ENCODE measurements at regions not wholly inside any gene's neighbourhood (a gene's known extent, or its start where the extent isn't known, plus 50 kb on each side); places are given as distances from the start of the nearest gene placed in this dataset.

DNA sequence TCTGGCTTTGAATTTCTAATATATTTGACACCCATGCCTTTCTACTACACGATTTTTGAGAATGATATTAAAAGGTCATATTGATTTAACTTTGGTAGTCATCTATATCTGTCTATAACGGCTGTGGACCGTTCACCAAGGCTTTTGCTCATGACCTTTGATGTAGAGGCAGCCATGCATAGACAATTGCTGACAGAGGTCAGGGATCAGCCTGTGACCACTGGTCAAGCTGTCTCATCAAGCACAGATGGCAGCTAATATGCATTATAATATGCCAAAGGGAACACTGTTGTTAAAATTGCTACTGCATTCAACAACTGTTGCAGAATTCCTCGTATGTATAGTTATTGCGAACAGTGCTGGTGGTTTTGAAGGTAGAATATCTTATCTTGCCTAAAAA, 323.9 kb upstream of the DSEL start:
- Histone ChIP-seq H3K4me3 (no peak overlapping the region), H3K4me1 (no peaks in the 10 kb centered on the region), H3K27ac (replicated peaks) (no peak overlapping the region), H3K27me3 (ENCODE audit: low read depth) (no peaks in the 10 kb centered on the region), H3K9me3 (replicated peaks) (peaks cover 3% of the 10 kb centered on the region), H3K36me3 (no peaks in the 10 kb centered on the region)
- TF ChIP-seq CTCF (IDR thresholded peaks at IDR 0.05; ENCODE audit: borderline replicate concordance), result no peak
- intact Hi-C loops (cut with micrococcal nuclease), result no loop called here
- no peak for DNase-seq

DNA sequence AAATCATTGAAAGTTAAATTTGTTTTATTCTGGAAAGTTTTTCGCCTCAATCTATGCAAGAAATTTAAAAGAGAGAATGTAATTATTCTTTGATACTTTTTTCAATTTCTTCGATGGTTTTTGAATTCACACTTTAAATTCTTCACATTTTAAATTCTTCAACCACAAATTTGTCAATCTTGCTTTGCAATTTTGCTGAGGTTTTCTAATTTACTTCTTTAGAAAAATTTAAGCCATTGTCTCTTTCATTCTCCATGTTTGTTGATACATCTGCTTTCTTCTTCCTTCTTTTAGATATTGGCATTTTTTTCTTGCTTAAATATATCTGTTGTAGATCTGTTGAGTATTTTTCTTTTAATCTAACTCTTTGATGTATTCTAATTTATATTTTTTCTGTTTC, 301.9 kb upstream of the DSEL start:
- no peaks in the 10 kb centered on the region for H3K27me3 ChIP-seq (ENCODE audit: low read depth)
- no peaks in the 10 kb centered on the region for H3K4me1 ChIP-seq
- intact Hi-C loops (cut with micrococcal nuclease), result no loop called here
- H3K4me3 ChIP-seq, result no peak overlapping the region
- TF ChIP-seq CTCF (IDR thresholded peaks at IDR 0.05; ENCODE audit: borderline replicate concordance), result no peak
- no peak for DNase-seq
- no peaks in the 10 kb centered on the region for H3K36me3 ChIP-seq
- H3K27ac ChIP-seq (replicated peaks), result no peak overlapping the region
- no peaks in the 10 kb centered on the region for H3K9me3 ChIP-seq (replicated peaks)

GRCh38 chr18:67815280-67815679, 298.8 kb upstream of the DSEL start:
- no peak overlapping the region for H3K27ac ChIP-seq (replicated peaks)
- no peak overlapping the region for H3K4me3 ChIP-seq
- H3K27me3 ChIP-seq (ENCODE audit: low read depth), result no peaks in the 10 kb centered on the region
- intact Hi-C loops (cut with micrococcal nuclease), result no loop called here
- no peak for TF ChIP-seq CTCF (IDR thresholded peaks at IDR 0.05; ENCODE audit: borderline replicate concordance)
- DNase-seq, result no peak
- H3K4me1 ChIP-seq, result no peaks in the 10 kb centered on the region
- no peaks in the 10 kb centered on the region for H3K9me3 ChIP-seq (replicated peaks)
- H3K36me3 ChIP-seq, result no peaks in the 10 kb centered on the region

GRCh38 chr18:67813380-67814028, 297.0 kb upstream of the DSEL start:
- intact Hi-C loops (cut with micrococcal nuclease), result no loop called here
- Histone ChIP-seq H3K9me3 (replicated peaks) (peaks cover 4% of the 10 kb centered on the region), H3K27me3 (ENCODE audit: low read depth) (no peaks in the 10 kb centered on the region), H3K4me1 (no peaks in the 10 kb centered on the region), H3K36me3 (no peaks in the 10 kb centered on the region), H3K4me3 (no peak overlapping the region), H3K27ac (replicated peaks) (no peak overlapping the region)
- no peak for TF ChIP-seq CTCF (IDR thresholded peaks at IDR 0.05; ENCODE audit: borderline replicate concordance)
- no peak for DNase-seq

DNA sequence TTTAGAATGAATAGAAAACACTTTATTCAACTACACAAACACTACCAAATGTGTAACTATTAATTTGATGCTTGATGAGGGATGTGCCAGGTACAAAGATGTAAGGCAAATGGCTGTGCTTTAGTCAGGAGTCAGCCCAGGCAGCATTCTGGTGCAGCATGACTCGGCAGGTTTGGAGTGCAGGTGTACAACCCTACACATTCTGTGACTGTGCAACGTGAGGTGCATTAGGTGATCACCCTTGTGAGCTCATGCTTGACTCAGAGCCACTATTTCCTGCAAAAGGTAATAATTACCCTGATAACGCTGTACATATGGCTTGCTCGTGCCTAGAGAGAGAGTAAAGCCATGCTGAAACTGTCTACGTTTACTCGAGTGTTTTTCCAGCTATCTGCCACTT, 288.7 kb upstream of the DSEL start:
- intact Hi-C loops (cut with micrococcal nuclease), result no loop called here
- DNase-seq, result no peak
- H3K27me3 ChIP-seq (ENCODE audit: low read depth), result no peaks in the 10 kb centered on the region
- no peaks in the 10 kb centered on the region for H3K36me3 ChIP-seq
- H3K4me3 ChIP-seq, result no peak overlapping the region
- no peak for TF ChIP-seq CTCF (IDR thresholded peaks at IDR 0.05; ENCODE audit: borderline replicate concordance)
- no peak overlapping the region for H3K27ac ChIP-seq (replicated peaks)
- H3K9me3 ChIP-seq (replicated peaks), result peaks cover 4% of the 10 kb centered on the region
- H3K4me1 ChIP-seq, result no peaks in the 10 kb centered on the region
